SK-N-SH (cell line): ENCODE measurements at regions not wholly inside any gene's neighbourhood (a gene's known extent, or its start where the extent isn't known, plus 50 kb on each side); places are given as distances from the start of the nearest gene placed in this dataset.

Experiments used
- CTCF ChIP-seq: fragments of 200-600 bp; sonication (generic); IDR thresholded peaks from 2 replicates; pipeline ENCODE4 v1.6.1; 2017; ENCODE audit warnings: antibody characterized with exemption, mild to moderate bottlenecking, moderate library complexity
- EZH2phosphoT487 ChIP-seq: fragments of 200-600 bp; sonication (generic); IDR thresholded peaks from 2 replicates; pipeline ENCODE4 v1.6.1; 2017; ENCODE audit warnings: low read depth, mixed run types, mild to moderate bottlenecking, antibody characterized with exemption, moderate library complexity, borderline replicate concordance
- FOXJ3 ChIP-seq: sonication (generic); formaldehyde crosslinking; IDR thresholded peaks from 2 replicates; pipeline ENCODE4 v1.5.1; 2020; ENCODE audit warnings: mild to moderate bottlenecking, missing genetic modification reagents
- GABPA ChIP-seq: IDR thresholded peaks from 2 replicates; pipeline ENCODE4 v1.4.0; 2012; ENCODE audit warnings: low read depth, mild to moderate bottlenecking
- GATA2 ChIP-seq: sonication (generic); formaldehyde crosslinking; IDR thresholded peaks from 2 replicates; pipeline ENCODE4 v1.5.0; 2020; ENCODE audit warnings: mild to moderate bottlenecking, missing genetic modification reagents
- JUND ChIP-seq: IDR thresholded peaks from 2 replicates; pipeline ENCODE4 v1.4.0; 2012
- NFIC ChIP-seq: IDR thresholded peaks from 2 replicates; pipeline ENCODE4 v1.4.0; 2012; ENCODE audit warnings: borderline replicate concordance
- POLR2AphosphoS5 ChIP-seq: IDR thresholded peaks from 2 replicates; pipeline ENCODE4 v1.6.1; 2012; ENCODE audit warnings: low read depth, low read length
- RAD21 ChIP-seq: IDR thresholded peaks from 2 replicates; pipeline ENCODE4 v1.6.1; 2012; ENCODE audit warnings: mild to moderate bottlenecking, low read length
- RCOR1 ChIP-seq: fragments of 150-350 bp; IDR thresholded peaks from 2 replicates; pipeline ENCODE4 v1.6.1; 2017; ENCODE audit warnings: antibody characterized with exemption, low read length
- RXRA ChIP-seq: IDR thresholded peaks from 2 replicates; pipeline ENCODE4 v1.4.0; 2012; ENCODE audit warnings: low read depth, mild to moderate bottlenecking, borderline replicate concordance
- SMC3 ChIP-seq: IDR thresholded peaks from 2 replicates; pipeline ENCODE4 v1.6.1; 2012; ENCODE audit warnings: low read depth, low read length, improper control_type of control experiment
- TF ChIP-seq, protein P1 (sequence below): IDR thresholded peaks from 2 replicates; pipeline ENCODE4 v1.6.1; 2012; ENCODE audit warnings: mild to moderate bottlenecking, low read depth, low read length, moderate library complexity

DNA sequence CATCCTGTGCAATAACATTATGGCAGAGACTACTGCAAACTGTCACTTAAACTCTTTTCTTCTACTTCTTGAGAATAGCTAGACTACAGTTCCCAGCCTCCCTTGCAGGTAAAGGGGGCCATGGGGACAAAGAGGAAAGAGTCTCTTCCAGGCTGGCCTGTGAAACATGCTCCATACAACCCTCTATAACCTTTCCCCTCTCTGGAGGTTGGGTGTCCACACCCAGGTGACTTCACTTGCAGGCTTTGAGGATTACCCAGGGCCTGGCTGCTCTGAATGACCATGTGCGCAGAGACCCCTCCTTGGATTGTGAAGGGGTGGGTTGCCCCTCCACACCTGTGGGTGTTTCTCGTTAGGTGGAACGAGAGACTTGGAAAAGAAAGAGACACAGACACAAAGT, 84.1 kb downstream of the SEC61G start:
- TF ChIP-seq CTCF (no peak), POLR2AphosphoS5 (no peak), SMC3 (no peak), RCOR1 (no peak), FOXJ3 (CRISPR knock-in tag) (no peak), JUND (no peak), GABPA (no peak), GATA2 (CRISPR knock-in tag) (no peak), NFIC (no peak), RXRA (no peak), RAD21 (no peak), EZH2phosphoT487 (no peak)
- TF ChIP-seq, protein P1, sequence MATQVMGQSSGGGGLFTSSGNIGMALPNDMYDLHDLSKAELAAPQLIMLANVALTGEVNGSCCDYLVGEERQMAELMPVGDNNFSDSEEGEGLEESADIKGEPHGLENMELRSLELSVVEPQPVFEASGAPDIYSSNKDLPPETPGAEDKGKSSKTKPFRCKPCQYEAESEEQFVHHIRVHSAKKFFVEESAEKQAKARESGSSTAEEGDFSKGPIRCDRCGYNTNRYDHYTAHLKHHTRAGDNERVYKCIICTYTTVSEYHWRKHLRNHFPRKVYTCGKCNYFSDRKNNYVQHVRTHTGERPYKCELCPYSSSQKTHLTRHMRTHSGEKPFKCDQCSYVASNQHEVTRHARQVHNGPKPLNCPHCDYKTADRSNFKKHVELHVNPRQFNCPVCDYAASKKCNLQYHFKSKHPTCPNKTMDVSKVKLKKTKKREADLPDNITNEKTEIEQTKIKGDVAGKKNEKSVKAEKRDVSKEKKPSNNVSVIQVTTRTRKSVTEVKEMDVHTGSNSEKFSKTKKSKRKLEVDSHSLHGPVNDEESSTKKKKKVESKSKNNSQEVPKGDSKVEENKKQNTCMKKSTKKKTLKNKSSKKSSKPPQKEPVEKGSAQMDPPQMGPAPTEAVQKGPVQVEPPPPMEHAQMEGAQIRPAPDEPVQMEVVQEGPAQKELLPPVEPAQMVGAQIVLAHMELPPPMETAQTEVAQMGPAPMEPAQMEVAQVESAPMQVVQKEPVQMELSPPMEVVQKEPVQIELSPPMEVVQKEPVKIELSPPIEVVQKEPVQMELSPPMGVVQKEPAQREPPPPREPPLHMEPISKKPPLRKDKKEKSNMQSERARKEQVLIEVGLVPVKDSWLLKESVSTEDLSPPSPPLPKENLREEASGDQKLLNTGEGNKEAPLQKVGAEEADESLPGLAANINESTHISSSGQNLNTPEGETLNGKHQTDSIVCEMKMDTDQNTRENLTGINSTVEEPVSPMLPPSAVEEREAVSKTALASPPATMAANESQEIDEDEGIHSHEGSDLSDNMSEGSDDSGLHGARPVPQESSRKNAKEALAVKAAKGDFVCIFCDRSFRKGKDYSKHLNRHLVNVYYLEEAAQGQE, result no peak
